ENCODE measurements at regions not wholly inside any gene's neighbourhood (a gene's known extent, or its start where the extent isn't known, plus 50 kb on each side); places are given as distances from the start of the nearest gene placed in this dataset.
"Not testable (repeated sequence)": the region's sequence is repeated elsewhere in the genome, so short reads cannot be mapped to it uniquely, and the experiment has no call there.

DNA sequence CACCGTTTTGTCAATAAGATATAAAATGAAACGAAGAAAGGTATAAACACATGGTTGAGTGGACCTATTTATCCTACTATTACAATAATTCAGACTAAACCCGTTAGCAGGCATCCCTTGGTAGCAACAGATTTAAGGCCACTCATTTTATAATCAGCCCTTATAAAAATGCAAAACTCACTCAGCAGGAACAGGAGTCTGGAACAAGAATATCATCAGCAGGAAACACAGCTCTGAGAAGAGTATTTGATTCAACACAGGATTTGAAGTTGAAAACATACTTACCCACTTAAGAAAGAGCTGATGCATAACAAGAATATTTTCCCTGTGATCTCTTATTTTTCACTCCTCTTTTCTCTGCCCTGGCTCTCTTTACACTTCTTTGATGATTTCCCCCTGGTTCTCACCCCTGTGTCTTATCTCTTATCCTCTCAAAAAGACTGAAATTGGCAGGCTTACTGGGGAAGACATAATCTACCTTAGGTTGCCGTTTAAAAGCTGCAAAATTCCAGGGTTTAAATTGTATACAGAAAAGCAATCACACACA lies 1722.7 kb downstream of the SLITRK5 start:
- Histone ChIP-seq H3K9me3 (ENCODE audit: control insufficient read depth in 2 of 2, low read length in 2 of 2) (peaks cover 0 to 4% of the 10 kb centered on the region in 2 experiments), H3K27ac (ENCODE audit: insufficient read depth, low read length, poor library complexity, severe bottlenecking) (no peak overlapping the region), H3K27me3 (ENCODE audit: control insufficient read depth, insufficient read depth, low read length) (no peaks in the 10 kb centered on the region), H3K36me3 (ENCODE audit: control insufficient read depth, insufficient read depth, low read length) (no peaks in the 10 kb centered on the region), H3K4me3 (ENCODE audit: low read depth, low read length) (no peak overlapping the region), H3K4me1 (ENCODE audit: control insufficient read depth, insufficient read depth, low read length, poor library complexity, severe bottlenecking) (no peaks in the 10 kb centered on the region)
- Mint-ChIP-seq H3K27ac (no peak overlapping the region), H3K4me3 (no peak overlapping the region), H3K27me3 (no peaks in the 10 kb centered on the region), H3K36me3 (no peaks in the 10 kb centered on the region), H3K9me3 (peaks cover 2 to 22% (median 6%) of the 10 kb centered on the region in 7 donors), H3K4me1 (no peaks in the 10 kb centered on the region)
- no peak for DNase-seq
- no peak for ATAC-seq (ENCODE audit: low read depth in 2 of 2)

DNA sequence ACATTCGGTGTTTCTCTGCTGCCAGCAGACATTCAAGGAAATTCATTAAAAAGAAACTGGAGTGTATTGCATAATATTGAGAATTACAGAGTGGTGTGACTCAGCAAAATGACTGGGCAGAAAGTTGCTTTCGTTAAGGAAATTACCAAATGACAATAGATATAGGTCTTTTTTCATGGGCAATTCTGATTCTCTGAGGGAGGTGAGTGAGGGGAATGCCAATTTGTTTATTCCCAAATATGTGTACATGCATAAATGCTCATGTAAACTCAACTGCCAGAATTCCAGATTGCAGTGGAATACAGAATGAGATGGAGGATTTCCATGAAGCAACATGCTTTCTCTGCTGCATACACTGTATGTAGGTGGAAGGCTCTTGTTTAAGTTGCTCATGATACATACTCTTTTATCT lies 1730.1 kb downstream of the SLITRK5 start:
- Mint-ChIP-seq H3K9me3 (peaks cover 5 to 34% (median 18%) of the 10 kb centered on the region in 7 donors), H3K4me3 (no peak overlapping the region), H3K27ac (no peak overlapping the region), H3K4me1 (no peaks in the 10 kb centered on the region), H3K36me3 (no peaks in the 10 kb centered on the region), H3K27me3 (no peaks in the 10 kb centered on the region)
- DNase-seq (no peak), ATAC-seq (ENCODE audit: low read depth in 2 of 2) (no peak)
- Histone ChIP-seq H3K4me3 (ENCODE audit: low read depth, low read length) (no peak overlapping the region), H3K27ac (ENCODE audit: insufficient read depth, low read length, poor library complexity, severe bottlenecking) (no peak overlapping the region), H3K36me3 (ENCODE audit: control insufficient read depth, insufficient read depth, low read length) (no peaks in the 10 kb centered on the region), H3K27me3 (ENCODE audit: control insufficient read depth, insufficient read depth, low read length) (no peaks in the 10 kb centered on the region), H3K9me3 (ENCODE audit: control insufficient read depth in 2 of 2, low read length in 2 of 2) (peaks cover 0 to 6% of the 10 kb centered on the region in 2 experiments), H3K4me1 (ENCODE audit: control insufficient read depth, insufficient read depth, low read length, poor library complexity, severe bottlenecking) (no peaks in the 10 kb centered on the region)

- no peaks in the 10 kb centered on the region for H3K4me1 ChIP-seq (ENCODE audit: control insufficient read depth, insufficient read depth, low read length, poor library complexity, severe bottlenecking)
- peaks cover 0 to 6% of the 10 kb centered on the region in 2 experiments for H3K9me3 ChIP-seq (ENCODE audit: control insufficient read depth in 2 of 2, low read length in 2 of 2)
- no peaks in the 10 kb centered on the region for H3K36me3 Mint-ChIP-seq
- no peaks in the 10 kb centered on the region for H3K36me3 ChIP-seq (ENCODE audit: control insufficient read depth, insufficient read depth, low read length)
- no peaks in the 10 kb centered on the region for H3K4me1 Mint-ChIP-seq
- H3K9me3 Mint-ChIP-seq: peaks cover 4 to 31% (median 15%) of the 10 kb centered on the region in 7 donors
- no peak overlapping the region for H3K4me3 ChIP-seq (ENCODE audit: low read depth, low read length)
- ATAC-seq (ENCODE audit: low read depth in 2 of 2) (no peak), DNase-seq (no peak)
- no peak overlapping the region for H3K27ac ChIP-seq (ENCODE audit: insufficient read depth, low read length, poor library complexity, severe bottlenecking)
- H3K27me3 ChIP-seq (ENCODE audit: control insufficient read depth, insufficient read depth, low read length): no peaks in the 10 kb centered on the region
- no peak overlapping the region for H3K4me3 Mint-ChIP-seq
- H3K27ac Mint-ChIP-seq: no peak overlapping the region
- no peaks in the 10 kb centered on the region for H3K27me3 Mint-ChIP-seq
Measured at GRCh38 chr13:89402211-89402610, 1731.0 kb downstream of the SLITRK5 start.

DNA sequence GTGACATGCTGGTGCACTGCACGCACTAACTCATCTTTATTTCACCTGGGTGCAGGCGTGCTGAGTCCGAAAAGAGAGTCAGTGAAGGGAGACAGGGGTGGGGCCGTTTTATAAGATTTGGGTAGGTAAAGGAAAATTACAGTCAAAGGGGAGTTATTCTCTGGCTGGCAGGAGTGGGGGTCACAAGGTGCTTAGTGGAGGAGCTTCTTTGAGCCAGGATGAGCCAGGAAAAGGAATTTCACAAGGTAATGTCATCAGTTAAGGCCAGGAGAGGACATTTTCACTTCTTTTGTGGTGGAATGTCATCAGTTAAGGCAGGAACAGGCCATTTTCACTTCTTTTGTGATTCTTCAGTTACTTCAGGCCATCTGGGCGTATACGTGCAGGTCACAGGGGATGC lies 1734.9 kb downstream of the SLITRK5 start:
- H3K27ac ChIP-seq (ENCODE audit: insufficient read depth, low read length, poor library complexity, severe bottlenecking); H3K27me3 Mint-ChIP-seq; DNase-seq; H3K27ac Mint-ChIP-seq; H3K36me3 ChIP-seq (ENCODE audit: control insufficient read depth, insufficient read depth, low read length); H3K9me3 ChIP-seq (ENCODE audit: control insufficient read depth in 2 of 2, low read length in 2 of 2); H3K4me1 ChIP-seq (ENCODE audit: control insufficient read depth, insufficient read depth, low read length, poor library complexity, severe bottlenecking); H3K4me3 Mint-ChIP-seq; ATAC-seq (ENCODE audit: low read depth in 2 of 2); H3K36me3 Mint-ChIP-seq; H3K4me1 Mint-ChIP-seq; H3K4me3 ChIP-seq (ENCODE audit: low read depth, low read length); H3K27me3 ChIP-seq (ENCODE audit: control insufficient read depth, insufficient read depth, low read length): not testable (repeated sequence)
- H3K9me3 Mint-ChIP-seq: peaks cover 0 to 33% (median 11%) of the 10 kb centered on the region in 7 donors

DNA sequence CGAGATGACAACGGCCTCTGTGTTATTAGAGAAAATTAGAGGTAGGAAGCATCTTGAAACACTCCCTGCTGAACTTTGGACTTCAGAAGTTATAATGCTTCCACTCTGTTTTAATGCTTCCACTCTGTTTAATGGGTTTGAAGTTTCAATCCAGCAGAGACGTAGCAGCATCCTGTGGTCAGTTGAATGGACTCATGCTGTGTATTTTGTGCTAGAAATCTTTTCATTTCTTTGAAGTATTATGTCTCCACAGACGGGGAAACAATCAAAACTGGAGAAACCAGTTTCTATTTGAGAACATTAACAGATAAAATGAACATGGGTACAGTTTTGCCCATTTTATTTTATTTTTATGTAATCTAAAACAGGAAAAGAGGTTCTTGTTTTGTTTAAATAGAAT lies 1736.2 kb downstream of the SLITRK5 start:
- Mint-ChIP-seq H3K4me1 (no peaks in the 10 kb centered on the region), H3K27ac (no peak overlapping the region), H3K9me3 (peaks cover 0 to 26% (median 8%) of the 10 kb centered on the region in 7 donors), H3K36me3 (no peaks in the 10 kb centered on the region), H3K27me3 (no peaks in the 10 kb centered on the region), H3K4me3 (no peak overlapping the region)
- no peak for ATAC-seq (ENCODE audit: low read depth in 2 of 2)
- Histone ChIP-seq H3K4me1 (ENCODE audit: control insufficient read depth, insufficient read depth, low read length, poor library complexity, severe bottlenecking) (no peaks in the 10 kb centered on the region), H3K27ac (ENCODE audit: insufficient read depth, low read length, poor library complexity, severe bottlenecking) (no peak overlapping the region), H3K9me3 (ENCODE audit: control insufficient read depth in 2 of 2, low read length in 2 of 2) (peaks cover 6% of the 10 kb centered on the region in 2 experiments), H3K36me3 (ENCODE audit: control insufficient read depth, insufficient read depth, low read length) (no peaks in the 10 kb centered on the region), H3K4me3 (ENCODE audit: low read depth, low read length) (no peak overlapping the region), H3K27me3 (ENCODE audit: control insufficient read depth, insufficient read depth, low read length) (no peaks in the 10 kb centered on the region)
- DNase-seq: no peak

GRCh38 chr13:89432997-89433396 lies 1761.8 kb downstream of the SLITRK5 start:
- no peak overlapping the region for H3K4me3 Mint-ChIP-seq
- Histone ChIP-seq H3K4me3 (ENCODE audit: low read depth, low read length) (no peak overlapping the region), H3K36me3 (ENCODE audit: control insufficient read depth, insufficient read depth, low read length) (no peaks in the 10 kb centered on the region), H3K9me3 (ENCODE audit: control insufficient read depth in 2 of 2, low read length in 2 of 2) (peaks cover 0 to 5% of the 10 kb centered on the region in 2 experiments), H3K4me1 (ENCODE audit: control insufficient read depth, insufficient read depth, low read length, poor library complexity, severe bottlenecking) (no peaks in the 10 kb centered on the region), H3K27ac (ENCODE audit: insufficient read depth, low read length, poor library complexity, severe bottlenecking) (no peak overlapping the region), H3K27me3 (ENCODE audit: control insufficient read depth, insufficient read depth, low read length) (no peaks in the 10 kb centered on the region)
- no peaks in the 10 kb centered on the region for H3K27me3 Mint-ChIP-seq
- H3K36me3 Mint-ChIP-seq: no peaks in the 10 kb centered on the region
- H3K27ac Mint-ChIP-seq: no peak overlapping the region
- H3K9me3 Mint-ChIP-seq: peaks cover 4 to 22% (median 8%) of the 10 kb centered on the region in 7 donors
- ATAC-seq (ENCODE audit: low read depth in 2 of 2) (no peak), DNase-seq (no peak)
- H3K4me1 Mint-ChIP-seq: no peaks in the 10 kb centered on the region

DNA sequence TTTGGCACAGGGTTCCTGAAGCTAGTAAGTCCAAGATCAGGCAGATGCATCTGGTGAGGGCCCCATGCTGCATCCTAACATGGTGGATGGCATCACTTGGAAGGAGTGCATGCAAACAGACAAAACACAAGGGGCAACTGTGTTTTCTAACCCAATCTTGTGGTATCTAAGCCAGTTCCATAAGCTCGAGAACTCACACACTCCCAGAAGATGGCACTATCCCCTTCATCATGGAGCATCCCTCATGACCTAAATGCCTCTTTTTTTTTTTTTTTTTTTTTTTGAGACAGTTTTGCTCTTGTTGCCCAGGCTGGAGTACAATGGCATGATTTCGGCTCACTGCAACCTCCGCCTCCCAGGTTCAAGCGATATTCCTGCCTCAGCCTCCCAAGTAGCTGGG lies 1763.5 kb downstream of the SLITRK5 start:
- not testable (repeated sequence) for DNase-seq; H3K27me3 Mint-ChIP-seq; H3K36me3 Mint-ChIP-seq; H3K27ac ChIP-seq (ENCODE audit: insufficient read depth, low read length, poor library complexity, severe bottlenecking); H3K9me3 ChIP-seq (ENCODE audit: control insufficient read depth in 2 of 2, low read length in 2 of 2); H3K27me3 ChIP-seq (ENCODE audit: control insufficient read depth, insufficient read depth, low read length); H3K4me1 Mint-ChIP-seq; H3K36me3 ChIP-seq (ENCODE audit: control insufficient read depth, insufficient read depth, low read length); H3K4me3 ChIP-seq (ENCODE audit: low read depth, low read length); H3K4me3 Mint-ChIP-seq; ATAC-seq (ENCODE audit: low read depth in 2 of 2); H3K4me1 ChIP-seq (ENCODE audit: control insufficient read depth, insufficient read depth, low read length, poor library complexity, severe bottlenecking)
- Mint-ChIP-seq H3K27ac (peak overlapping the region in 1 of 3 donors; percentile 69), H3K9me3 (peaks cover 4 to 24% (median 7%) of the 10 kb centered on the region in 7 donors)

DNA sequence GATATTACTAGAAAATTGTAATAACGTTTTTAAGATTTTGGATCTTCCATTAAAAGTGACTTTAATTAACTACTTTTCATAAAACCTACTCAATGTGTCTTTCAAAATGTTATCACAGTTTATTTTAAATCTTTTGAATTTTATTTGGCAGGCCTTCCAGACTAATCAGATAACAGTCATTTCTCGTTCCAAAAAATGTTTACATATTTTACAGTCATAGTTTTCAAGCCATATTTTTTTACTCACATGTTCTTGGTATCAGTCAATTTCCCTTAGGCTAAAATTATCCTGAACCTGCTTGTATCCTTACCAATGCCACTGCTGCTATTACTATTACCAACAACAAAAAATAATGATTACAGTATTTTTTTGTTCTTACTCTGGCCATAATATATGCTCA lies 1783.5 kb downstream of the SLITRK5 start:
- Histone ChIP-seq H3K27me3 (ENCODE audit: control insufficient read depth, insufficient read depth, low read length) (no peaks in the 10 kb centered on the region), H3K4me1 (ENCODE audit: control insufficient read depth, insufficient read depth, low read length, poor library complexity, severe bottlenecking) (no peaks in the 10 kb centered on the region), H3K36me3 (ENCODE audit: control insufficient read depth, insufficient read depth, low read length) (no peaks in the 10 kb centered on the region), H3K4me3 (ENCODE audit: low read depth, low read length) (no peak overlapping the region), H3K27ac (ENCODE audit: insufficient read depth, low read length, poor library complexity, severe bottlenecking) (no peak overlapping the region), H3K9me3 (ENCODE audit: control insufficient read depth in 2 of 2, low read length in 2 of 2) (peaks cover 2 to 3% of the 10 kb centered on the region in 2 experiments)
- ATAC-seq (ENCODE audit: low read depth in 2 of 2): no peak
- H3K36me3 Mint-ChIP-seq: no peaks in the 10 kb centered on the region
- no peaks in the 10 kb centered on the region for H3K27me3 Mint-ChIP-seq
- H3K27ac Mint-ChIP-seq: no peak overlapping the region
- no peak overlapping the region for H3K4me3 Mint-ChIP-seq
- DNase-seq: no peak
- peaks cover 4 to 25% (median 11%) of the 10 kb centered on the region in 7 donors for H3K9me3 Mint-ChIP-seq
- no peaks in the 10 kb centered on the region for H3K4me1 Mint-ChIP-seq

All from CD4-positive, CD25-positive, alpha-beta regulatory T cell (primary cell).